Stomach (tissue), 8 donors: ENCODE measurements at regions not wholly inside any gene's neighbourhood (a gene's known extent, or its start where the extent isn't known, plus 50 kb on each side); places are given as distances from the start of the nearest gene placed in this dataset.

Source experiments
- DNase-seq, 2 donors: peaks; one replicate each; pipeline versions ENCODE4 v3.0.0 to v3.0.0-alpha.2; 2013 to 2019
- H3K27ac ChIP-seq, 5 donors: fragments of 200-600 bp in 4 of 5; sonication (generic) in 4 of 5; one replicate each; pipeline ENCODE4 v1.5.1; 2013 to 2019; ENCODE audit warnings: mild to moderate bottlenecking in 1 of 5, moderate library complexity in 1 of 5
- H3K27me3 ChIP-seq, 3 donors: fragments of 200-600 bp; sonication (generic); one replicate each; pipeline ENCODE4 v1.5.1; 2017 to 2019; ENCODE audit warnings: mixed run types in 1 of 3
- H3K36me3 ChIP-seq, 4 donors: fragments of 200-600 bp; sonication (generic); 1 replicate in 3 of 4; 2 replicates in 1 of 4; pipeline ENCODE4 v1.5.1; 2016 to 2019
- H3K4me1 ChIP-seq, 4 donors: fragments of 200-600 bp; sonication (generic); one replicate each; pipeline ENCODE4 v1.5.1; 2016 to 2019
- H3K4me3 ChIP-seq, 4 donors: fragments of 200-600 bp; sonication (generic) in 3 of 4; one replicate each; pipeline ENCODE4 v1.5.1; 2016 to 2019; ENCODE audit warnings: mild to moderate bottlenecking in 1 of 4
- H3K9me3 ChIP-seq, 4 donors: fragments of 200-600 bp; sonication (generic); one replicate each; pipeline ENCODE4 v1.5.1; 2016 to 2019
- EP300 ChIP-seq: sonication (generic); formaldehyde crosslinking; IDR thresholded peaks from one replicate; pipeline ENCODE4 v1.6.1; 2017; ENCODE audit warnings: antibody characterized with exemption
- POLR2A ChIP-seq, 4 donors: fragments of 450-650 bp; IDR thresholded peaks; one replicate each; pipeline ENCODE4 v1.6.1; 2016; ENCODE audit warnings: antibody characterized with exemption in 4 of 4, control low read depth in 2 of 4, mild to moderate bottlenecking in 1 of 4, moderate library complexity in 1 of 4
- POLR2AphosphoS5 ChIP-seq, 3 donors: sonication (generic); formaldehyde crosslinking; IDR thresholded peaks; one replicate each; pipeline ENCODE4 v1.6.1; 2016; ENCODE audit warnings: antibody characterized with exemption in 3 of 3
- WGBS, 5 donors: extraction: QIAGEN DNeasy Blood & Tissue Kit in 3 of 5; methylation state at CpG; one replicate each; pipeline versions ENCODE4 v1.1.5 to v1.1.7; 2013 to 2018; 5-methylcytosine and 5-hydroxymethylcytosine counted together
- intact Hi-C: fragments of 100-400 bp; cut with DNase I; formaldehyde crosslinking; loops from one replicate; pipeline ENCODE4 v1.15.1; 2023; ENCODE audit warnings: low total_unique reads
- TF ChIP-seq, protein P1 (sequence below), 7 experiments: fragments of 450-650 bp in 4 of 7; fragments of 200-600 bp in 3 of 7; sonication (generic) in 3 of 7; IDR thresholded peaks; one replicate each; pipeline ENCODE4 v1.5.1; 2016 to 2019; ENCODE audit warnings: antibody characterized with exemption in 7 of 7, control low read depth in 2 of 7, mild to moderate bottlenecking in 1 of 7
- donor health status: healthy with polysubstance abuse.
- donor health status: Bipolar disorder and iron deficiency.
- donor health status: healthy.

GRCh38 chr5:31104775-31105174, 88.7 kb upstream of the CDH6 start:
- no peaks in the 10 kb centered on the region for H3K27me3 ChIP-seq
- H3K4me3 ChIP-seq: no peak overlapping the region
- H3K4me1 ChIP-seq: no peaks in the 10 kb centered on the region
- no peaks in the 10 kb centered on the region for H3K36me3 ChIP-seq
- intact Hi-C loops: no loop called here
- TF ChIP-seq POLR2AphosphoS5 (IDR thresholded peaks at IDR 0.05) (no peak), EP300 (no peak), POLR2A (IDR thresholded peaks at IDR 0.05) (no peak)
- TF ChIP-seq, protein P1, sequence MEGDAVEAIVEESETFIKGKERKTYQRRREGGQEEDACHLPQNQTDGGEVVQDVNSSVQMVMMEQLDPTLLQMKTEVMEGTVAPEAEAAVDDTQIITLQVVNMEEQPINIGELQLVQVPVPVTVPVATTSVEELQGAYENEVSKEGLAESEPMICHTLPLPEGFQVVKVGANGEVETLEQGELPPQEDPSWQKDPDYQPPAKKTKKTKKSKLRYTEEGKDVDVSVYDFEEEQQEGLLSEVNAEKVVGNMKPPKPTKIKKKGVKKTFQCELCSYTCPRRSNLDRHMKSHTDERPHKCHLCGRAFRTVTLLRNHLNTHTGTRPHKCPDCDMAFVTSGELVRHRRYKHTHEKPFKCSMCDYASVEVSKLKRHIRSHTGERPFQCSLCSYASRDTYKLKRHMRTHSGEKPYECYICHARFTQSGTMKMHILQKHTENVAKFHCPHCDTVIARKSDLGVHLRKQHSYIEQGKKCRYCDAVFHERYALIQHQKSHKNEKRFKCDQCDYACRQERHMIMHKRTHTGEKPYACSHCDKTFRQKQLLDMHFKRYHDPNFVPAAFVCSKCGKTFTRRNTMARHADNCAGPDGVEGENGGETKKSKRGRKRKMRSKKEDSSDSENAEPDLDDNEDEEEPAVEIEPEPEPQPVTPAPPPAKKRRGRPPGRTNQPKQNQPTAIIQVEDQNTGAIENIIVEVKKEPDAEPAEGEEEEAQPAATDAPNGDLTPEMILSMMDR (IDR thresholded peaks at IDR 0.05): no peak
- no peak overlapping the region for H3K27ac ChIP-seq
- DNase-seq: no peak
- no peaks in the 10 kb centered on the region for H3K9me3 ChIP-seq
- WGBS, 5 donors: 72 to 86% (median 78%) methylated on average over 4 of the region's 4 CpGs

DNA sequence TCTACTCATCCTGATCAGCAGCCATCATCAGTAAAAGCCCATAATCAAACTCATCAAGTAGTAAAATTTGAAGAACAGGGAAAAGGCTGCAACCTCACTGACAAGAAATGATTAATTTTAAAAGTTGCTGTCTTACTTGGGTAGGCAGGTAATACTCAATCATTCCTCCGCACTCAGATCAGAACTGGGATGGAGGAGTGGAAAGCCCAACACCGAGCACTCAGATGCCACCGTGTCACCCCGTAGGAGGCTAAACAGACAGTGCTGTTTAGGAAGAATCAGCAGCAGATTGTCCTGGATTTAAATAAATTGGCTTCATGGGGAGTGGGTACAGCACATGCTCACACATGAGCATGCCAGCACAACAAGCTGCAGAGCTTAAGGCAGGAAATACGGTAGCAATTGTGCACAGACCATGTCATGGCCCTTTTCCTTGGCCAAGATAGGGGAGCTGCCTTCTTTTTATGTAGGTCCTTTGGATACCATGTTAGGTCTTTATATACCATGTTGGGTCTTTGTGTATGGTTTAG, 92.6 kb upstream of the CDH6 start:
- H3K4me3 ChIP-seq: no peak overlapping the region
- TF ChIP-seq EP300: no peak
- TF ChIP-seq, protein P1 (IDR thresholded peaks at IDR 0.05): no peak
- no peak for TF ChIP-seq POLR2AphosphoS5 (IDR thresholded peaks at IDR 0.05)
- no peak for TF ChIP-seq POLR2A (IDR thresholded peaks at IDR 0.05)
- H3K27me3 ChIP-seq: no peaks in the 10 kb centered on the region
- intact Hi-C loops: no loop called here
- DNase-seq: no peak
- no peaks in the 10 kb centered on the region for H3K36me3 ChIP-seq
- no peak overlapping the region for H3K27ac ChIP-seq
- no peaks in the 10 kb centered on the region for H3K9me3 ChIP-seq
- peaks cover 0 to 4% (median 0%) of the 10 kb centered on the region in 4 donors for H3K4me1 ChIP-seq
- 69 to 89% (median 78%) methylated on average over 5 of the region's 5 CpGs for WGBS, 5 donors

DNA sequence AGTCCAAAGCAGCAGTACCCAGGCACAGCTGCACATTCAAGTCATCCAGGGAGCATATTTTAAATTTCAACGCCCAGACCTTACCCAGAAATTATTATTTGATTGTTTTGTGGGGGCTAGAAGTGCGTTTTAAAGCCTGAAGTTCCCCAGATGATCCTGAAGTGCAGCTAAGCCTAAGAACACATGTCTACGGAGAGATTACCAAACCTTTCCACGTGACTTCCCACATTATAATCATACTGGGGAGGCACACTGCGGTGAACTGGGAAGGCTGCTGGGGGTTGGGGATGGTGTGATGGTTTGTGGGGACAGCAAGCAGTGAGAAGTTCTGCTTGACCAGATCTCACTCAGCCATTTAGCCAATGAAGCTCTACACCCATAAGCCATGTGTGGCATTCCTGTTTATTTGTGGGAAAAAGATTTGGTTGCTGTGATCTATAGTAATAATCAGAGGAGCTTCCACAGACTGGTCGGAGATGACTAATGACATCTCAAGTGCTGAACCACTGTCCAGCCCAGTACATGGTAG, 93.4 kb upstream of the CDH6 start:
- TF ChIP-seq POLR2A (IDR thresholded peaks at IDR 0.05): no peak
- TF ChIP-seq, protein P1 (IDR thresholded peaks at IDR 0.05): no peak
- TF ChIP-seq EP300: no peak
- TF ChIP-seq POLR2AphosphoS5 (IDR thresholded peaks at IDR 0.05): no peak
- WGBS, 5 donors: 63 to 83% (median 78%) methylated on average over 5 to 6 of the region's 6 CpGs
- no peak for DNase-seq
- Histone ChIP-seq H3K9me3 (no peaks in the 10 kb centered on the region), H3K27me3 (no peaks in the 10 kb centered on the region), H3K27ac (no peak overlapping the region), H3K4me1 (peaks cover 0 to 4% (median 0%) of the 10 kb centered on the region in 4 donors), H3K4me3 (no peak overlapping the region), H3K36me3 (no peaks in the 10 kb centered on the region)
- intact Hi-C loops: no loop called here

DNA sequence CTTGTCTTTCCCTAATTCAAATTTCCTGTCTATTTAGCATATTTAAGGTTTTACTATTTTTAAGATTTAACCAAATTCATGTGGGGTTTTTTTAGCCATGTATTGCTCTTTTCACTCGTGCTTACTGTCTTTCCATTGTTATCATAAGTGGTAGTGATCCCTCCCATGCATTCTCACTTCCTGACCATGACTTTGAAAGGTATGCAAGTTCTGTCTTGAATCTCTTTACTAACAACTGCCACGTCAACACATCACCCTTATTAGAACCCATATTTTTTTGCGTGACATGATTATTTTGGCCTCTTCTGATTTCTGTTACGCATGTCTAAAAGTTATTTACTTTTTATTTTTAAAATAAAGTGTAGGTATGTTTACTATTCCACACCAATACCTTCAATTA, 94.7 kb upstream of the CDH6 start:
- no peaks in the 10 kb centered on the region for H3K9me3 ChIP-seq
- no peak overlapping the region for H3K27ac ChIP-seq
- no peaks in the 10 kb centered on the region for H3K36me3 ChIP-seq
- intact Hi-C loops: no loop called here
- TF ChIP-seq POLR2AphosphoS5 (IDR thresholded peaks at IDR 0.05) (no peak), POLR2A (IDR thresholded peaks at IDR 0.05) (no peak), EP300 (no peak)
- TF ChIP-seq, protein P1 (IDR thresholded peaks at IDR 0.05): no peak
- no peaks in the 10 kb centered on the region for H3K27me3 ChIP-seq
- DNase-seq: no peak
- 76 to 80% (median 77%) methylated on average over 4 of the region's 4 CpGs for WGBS, 5 donors
- peaks cover 0 to 4% (median 0%) of the 10 kb centered on the region in 4 donors for H3K4me1 ChIP-seq
- H3K4me3 ChIP-seq: no peak overlapping the region
